Prostate gland (tissue), 2 donors: ENCODE measurements at regions not wholly inside any gene's neighbourhood (a gene's known extent, or its start where the extent isn't known, plus 50 kb on each side); places are given as distances from the start of the nearest gene placed in this dataset.

ENCODE experiments used
- DNase-seq: peaks from one replicate; pipeline ENCODE4 v3.0.0-alpha.2; 2019; ENCODE audit warnings: low spot score
- H3K27ac ChIP-seq, 2 donors: fragments of 200-600 bp; sonication (generic); 2 replicates each; pipeline ENCODE4 v1.5.1; 2017 to 2019
- H3K27me3 ChIP-seq: fragments of 200-600 bp; sonication (generic); replicated peaks from 2 replicates; pipeline ENCODE4 v1.5.1; 2019; ENCODE audit not compliant: insufficient read depth
- H3K36me3 ChIP-seq, 2 donors: fragments of 200-600 bp; sonication (generic); 1 replicate in 1 of 2; 2 replicates in 1 of 2; pipeline versions ENCODE4 v1.5.1 to v1.8.1; 2017 to 2019
- H3K4me1 ChIP-seq: fragments of 200-600 bp; sonication (generic); replicated peaks from 2 replicates; pipeline ENCODE4 v1.5.1; 2019
- H3K4me3 ChIP-seq, 2 donors: fragments of 200-600 bp; sonication (generic); 2 replicates each; pipeline ENCODE4 v1.5.1; 2017 to 2019
- H3K9me3 ChIP-seq: fragments of 200-600 bp; sonication (generic); 2 replicates; pipeline ENCODE4 v1.5.1; 2017
- POLR2A ChIP-seq: fragments of 450-650 bp; IDR thresholded peaks from one replicate; pipeline ENCODE4 v1.6.1; 2016; ENCODE audit warnings: antibody characterized with exemption, mild to moderate bottlenecking
- POLR2AphosphoS5 ChIP-seq: sonication (generic); formaldehyde crosslinking; IDR thresholded peaks from one replicate; pipeline ENCODE4 v1.6.1; 2017; ENCODE audit warnings: antibody characterized with exemption
- WGBS: methylation state at CpG from one replicate; pipeline ENCODE4 v1.1.5; 2018; 5-methylcytosine and 5-hydroxymethylcytosine counted together
- intact Hi-C: fragments of 100-400 bp; cut with DNase I; formaldehyde crosslinking; loops from one replicate; pipeline ENCODE4 v1.14.2; 2022
- TF ChIP-seq, protein P1 (sequence below), 4 experiments: fragments of 200-600 bp in 2 of 4; fragments of 450-650 bp in 2 of 4; sonication (generic) in 2 of 4; IDR thresholded peaks; 1 replicate in 3 of 4; 2 replicates in 1 of 4; pipeline ENCODE4 v1.5.1; 2016 to 2019; ENCODE audit warnings: antibody characterized with exemption in 4 of 4, mild to moderate bottlenecking in 2 of 4, moderate library complexity in 2 of 4

DNA sequence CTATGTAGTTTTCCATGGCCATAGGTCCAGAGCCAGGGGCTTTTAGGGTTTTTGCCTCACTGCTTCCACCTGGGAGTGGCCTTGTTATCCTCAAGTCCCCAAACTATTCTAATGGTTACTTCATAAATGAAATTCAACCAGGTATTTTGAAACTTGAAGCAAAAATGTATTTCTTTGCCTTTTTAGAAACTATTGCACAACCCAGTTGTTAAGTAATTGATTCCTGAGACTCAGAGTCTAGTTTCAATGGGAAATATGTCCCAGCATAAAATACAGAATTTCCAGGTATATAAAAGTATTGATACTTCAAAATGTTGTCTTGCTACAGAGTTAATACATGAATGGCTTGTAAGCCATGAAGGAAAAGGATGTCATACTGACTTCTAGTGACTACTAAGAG, 456.2 kb upstream of the DAB2 start:
- H3K27me3 ChIP-seq, result no peaks in the 10 kb centered on the region
- intact Hi-C loops, result no loop called here
- no peaks in the 10 kb centered on the region for H3K9me3 ChIP-seq
- H3K27ac ChIP-seq, result no peak overlapping the region
- TF ChIP-seq POLR2AphosphoS5, result no peak
- TF ChIP-seq POLR2A, result no peak
- TF ChIP-seq, protein P1, sequence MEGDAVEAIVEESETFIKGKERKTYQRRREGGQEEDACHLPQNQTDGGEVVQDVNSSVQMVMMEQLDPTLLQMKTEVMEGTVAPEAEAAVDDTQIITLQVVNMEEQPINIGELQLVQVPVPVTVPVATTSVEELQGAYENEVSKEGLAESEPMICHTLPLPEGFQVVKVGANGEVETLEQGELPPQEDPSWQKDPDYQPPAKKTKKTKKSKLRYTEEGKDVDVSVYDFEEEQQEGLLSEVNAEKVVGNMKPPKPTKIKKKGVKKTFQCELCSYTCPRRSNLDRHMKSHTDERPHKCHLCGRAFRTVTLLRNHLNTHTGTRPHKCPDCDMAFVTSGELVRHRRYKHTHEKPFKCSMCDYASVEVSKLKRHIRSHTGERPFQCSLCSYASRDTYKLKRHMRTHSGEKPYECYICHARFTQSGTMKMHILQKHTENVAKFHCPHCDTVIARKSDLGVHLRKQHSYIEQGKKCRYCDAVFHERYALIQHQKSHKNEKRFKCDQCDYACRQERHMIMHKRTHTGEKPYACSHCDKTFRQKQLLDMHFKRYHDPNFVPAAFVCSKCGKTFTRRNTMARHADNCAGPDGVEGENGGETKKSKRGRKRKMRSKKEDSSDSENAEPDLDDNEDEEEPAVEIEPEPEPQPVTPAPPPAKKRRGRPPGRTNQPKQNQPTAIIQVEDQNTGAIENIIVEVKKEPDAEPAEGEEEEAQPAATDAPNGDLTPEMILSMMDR (IDR thresholded peaks at IDR 0.05), result no peak
- no peak for DNase-seq
- H3K4me3 ChIP-seq, result no peak overlapping the region
- H3K36me3 ChIP-seq, result no peaks in the 10 kb centered on the region
- H3K4me1 ChIP-seq, result no peaks in the 10 kb centered on the region

DNA sequence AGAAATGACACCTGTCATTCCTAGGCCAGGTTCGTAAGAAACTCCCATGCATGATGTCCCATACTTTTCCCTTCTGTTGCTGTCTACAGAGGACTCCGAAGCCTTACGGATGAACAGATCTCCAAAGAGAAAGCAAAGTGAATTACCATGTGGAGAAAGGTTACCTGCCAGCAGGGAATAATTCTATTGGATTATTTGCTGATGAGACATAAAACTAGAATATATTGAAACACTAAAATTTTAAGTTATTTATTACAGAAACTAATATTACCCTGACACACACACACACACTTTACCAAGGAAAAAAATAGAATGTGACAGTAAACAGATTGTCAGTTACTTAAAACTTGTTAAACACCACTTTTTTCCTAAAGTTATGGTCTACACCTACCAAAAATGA, 452.7 kb upstream of the DAB2 start:
- WGBS, result 96% methylated on average over 3 of the region's 3 CpGs
- intact Hi-C loops, result no loop called here
- H3K36me3 ChIP-seq, result no peaks in the 10 kb centered on the region
- H3K9me3 ChIP-seq, result no peaks in the 10 kb centered on the region
- no peak overlapping the region for H3K4me3 ChIP-seq
- no peak for DNase-seq
- H3K27me3 ChIP-seq, result no peaks in the 10 kb centered on the region
- H3K4me1 ChIP-seq, result no peaks in the 10 kb centered on the region
- TF ChIP-seq POLR2A, result no peak
- TF ChIP-seq, protein P1 (IDR thresholded peaks at IDR 0.05), result no peak
- no peak for TF ChIP-seq POLR2AphosphoS5
- no peak overlapping the region for H3K27ac ChIP-seq

DNA sequence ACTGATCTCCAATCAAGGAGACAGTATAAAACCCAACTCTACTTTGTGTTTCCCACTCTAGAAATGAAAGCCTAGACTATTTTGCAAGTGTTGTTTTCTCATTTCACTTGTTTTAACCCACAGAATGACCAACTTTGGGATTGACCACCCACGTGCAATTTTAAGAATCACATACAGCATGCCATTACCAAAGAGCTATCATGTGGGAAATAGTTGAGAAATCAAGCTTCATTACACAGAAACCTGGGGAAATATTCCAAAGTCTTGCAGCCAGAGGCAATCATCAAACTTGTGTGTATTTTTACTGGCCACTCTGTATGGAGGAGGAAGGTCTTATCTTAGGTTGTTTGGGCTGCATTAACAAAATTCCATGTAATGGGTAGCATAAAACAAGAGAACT, 451.4 kb upstream of the DAB2 start:
- H3K4me1 ChIP-seq, result no peaks in the 10 kb centered on the region
- H3K4me3 ChIP-seq, result no peak overlapping the region
- no peaks in the 10 kb centered on the region for H3K27me3 ChIP-seq
- DNase-seq, result no peak
- TF ChIP-seq, protein P1 (IDR thresholded peaks at IDR 0.05), result no peak
- TF ChIP-seq POLR2A (no peak), POLR2AphosphoS5 (no peak)
- WGBS, result 88% methylated on average over 1 of the region's 1 CpG
- no peaks in the 10 kb centered on the region for H3K36me3 ChIP-seq
- no peaks in the 10 kb centered on the region for H3K9me3 ChIP-seq
- H3K27ac ChIP-seq, result no peak overlapping the region
- intact Hi-C loops, result no loop called here

DNA sequence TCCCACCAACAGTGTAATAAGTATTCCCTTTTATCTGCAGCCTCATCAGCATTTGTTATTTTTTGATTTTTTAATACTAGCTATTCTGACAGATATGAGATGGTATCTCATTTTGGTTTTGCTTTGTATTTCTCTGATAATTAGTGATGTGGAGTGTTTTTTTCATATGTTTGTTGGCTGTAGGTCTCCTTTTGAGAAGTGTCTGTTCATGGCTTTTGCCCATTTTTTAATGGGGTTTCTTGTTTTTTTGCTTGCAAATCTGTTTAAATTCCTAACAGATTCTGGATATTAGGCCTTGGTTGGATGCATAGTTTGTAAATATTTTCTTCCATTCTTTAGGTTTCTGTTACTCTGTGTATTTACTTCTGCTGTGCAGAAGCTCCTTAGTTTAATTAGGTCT, 445.4 kb upstream of the DAB2 start:
- H3K9me3 ChIP-seq, result no peaks in the 10 kb centered on the region
- H3K36me3 ChIP-seq, result no peaks in the 10 kb centered on the region
- no peak for DNase-seq
- no peaks in the 10 kb centered on the region for H3K4me1 ChIP-seq
- no peak for TF ChIP-seq POLR2A
- TF ChIP-seq POLR2AphosphoS5, result no peak
- TF ChIP-seq, protein P1 (IDR thresholded peaks at IDR 0.05), result no peak
- H3K27me3 ChIP-seq, result no peaks in the 10 kb centered on the region
- intact Hi-C loops, result no loop called here
- no peak overlapping the region for H3K4me3 ChIP-seq
- H3K27ac ChIP-seq, result no peak overlapping the region

DNA sequence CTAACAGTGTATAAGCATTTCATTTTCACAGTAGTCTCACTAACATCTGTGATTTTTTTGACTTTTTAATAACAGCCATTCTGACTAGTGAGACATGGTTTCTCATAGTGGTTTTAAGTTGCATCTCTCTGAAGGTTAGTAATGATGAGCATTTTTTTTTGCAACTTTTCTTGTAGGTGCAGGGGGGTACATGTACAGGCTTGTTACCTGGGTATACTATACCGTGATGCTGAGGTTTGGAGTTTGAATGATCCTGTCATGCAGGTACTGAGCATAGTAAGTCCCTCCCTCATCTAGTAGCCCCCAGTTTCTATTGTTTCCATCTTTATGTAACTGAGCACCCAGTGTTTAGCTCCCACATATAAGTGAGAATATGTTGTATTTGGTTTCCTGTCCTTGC, 444.6 kb upstream of the DAB2 start:
- Histone ChIP-seq H3K4me1 (no peaks in the 10 kb centered on the region), H3K27me3 (no peaks in the 10 kb centered on the region), H3K4me3 (no peak overlapping the region), H3K9me3 (no peaks in the 10 kb centered on the region), H3K36me3 (no peaks in the 10 kb centered on the region), H3K27ac (no peak overlapping the region)
- intact Hi-C loops, result no loop called here
- no peak for TF ChIP-seq POLR2A
- TF ChIP-seq, protein P1 (IDR thresholded peaks at IDR 0.05), result no peak
- TF ChIP-seq POLR2AphosphoS5, result no peak
- DNase-seq, result no peak
- WGBS, result 82% methylated on average over 1 of the region's 1 CpG
